Liver (tissue), 8 donors: ENCODE measurements at regions not wholly inside any gene's neighbourhood (a gene's known extent, or its start where the extent isn't known, plus 50 kb on each side); places are given as distances from the start of the nearest gene placed in this dataset.

Source experiments
- DNase-seq: peaks from one replicate; pipeline ENCODE4 v3.0.0-alpha.2; 2017; ENCODE audit warnings: low spot score
- H3K27ac ChIP-seq, 2 donors: one replicate each; pipeline ENCODE4 v1.7.0; 2013; ENCODE audit warnings: inconsistent platforms in 2 of 2, low read length in 2 of 2, control low read depth in 1 of 2, low read depth in 1 of 2, mild to moderate bottlenecking in 1 of 2
- H3K27me3 ChIP-seq, 4 donors: one replicate each; pipeline versions ENCODE4 v1.6.1 to v1.7.0; 2013; ENCODE audit warnings: low read length in 3 of 4, inconsistent platforms in 1 of 4, mild to moderate bottlenecking in 1 of 4, moderate library complexity in 1 of 4; ENCODE audit not compliant: control insufficient read depth in 4 of 4, insufficient read depth in 4 of 4
- H3K36me3 ChIP-seq, 4 donors: one replicate each; pipeline versions ENCODE4 v1.6.1 to v1.7.0; 2013; ENCODE audit warnings: low read length in 3 of 4, mild to moderate bottlenecking in 3 of 4, low read depth in 1 of 4, moderate library complexity in 1 of 4; ENCODE audit not compliant: control insufficient read depth in 4 of 4, insufficient read depth in 3 of 4
- H3K4me1 ChIP-seq, 4 donors: one replicate each; pipeline versions ENCODE4 v1.6.1 to v1.7.0; 2013; ENCODE audit warnings: low read length in 3 of 4, mild to moderate bottlenecking in 3 of 4, moderate library complexity in 1 of 4; ENCODE audit not compliant: control insufficient read depth in 4 of 4, insufficient read depth in 4 of 4
- H3K4me3 ChIP-seq, 3 donors: one replicate each; pipeline versions ENCODE4 v1.6.1 to v1.7.0; 2013; ENCODE audit warnings: low read length in 3 of 3, control low read depth in 1 of 3, low read depth in 1 of 3, mild to moderate bottlenecking in 1 of 3
- H3K9ac ChIP-seq, 2 donors: one replicate each; pipeline ENCODE4 v1.7.0; 2013; ENCODE audit warnings: low read length in 2 of 2, mild to moderate bottlenecking in 2 of 2, moderate library complexity in 2 of 2, control low read depth in 1 of 2, low read depth in 1 of 2
- H3K9me3 ChIP-seq, 4 donors: one replicate each; pipeline versions ENCODE4 v1.6.1 to v1.7.0; 2013; ENCODE audit warnings: low read length in 3 of 4; ENCODE audit not compliant: control insufficient read depth in 4 of 4
- ATF3 ChIP-seq: IDR thresholded peaks from 2 replicates; pipeline ENCODE4 v1.6.1; 2016; ENCODE audit warnings: antibody characterized with exemption
- CTCF ChIP-seq: fragments of 150-350 bp; IDR thresholded peaks from 2 replicates; pipeline ENCODE4 v1.5.1; 2017; ENCODE audit warnings: improper control_type of control experiment, low read depth, low read length; ENCODE audit not compliant: missing input control
- EGR1 ChIP-seq, 2 donors: IDR thresholded peaks; 2 replicates each; pipeline ENCODE4 v1.6.1; 2016 to 2018; ENCODE audit warnings: antibody characterized with exemption in 2 of 2, low read depth in 2 of 2
- FOXA1 ChIP-seq: IDR thresholded peaks from 2 replicates; pipeline ENCODE4 v1.6.1; 2016; ENCODE audit warnings: antibody characterized with exemption
- FOXA2 ChIP-seq: IDR thresholded peaks from 2 replicates; pipeline ENCODE4 v1.6.1; 2016; ENCODE audit warnings: antibody characterized with exemption
- GABPA ChIP-seq, 2 donors: IDR thresholded peaks in 1 of 2; conservative IDR thresholded peaks in 1 of 2; 2 replicates each; pipeline ENCODE4 v1.6.1; 2016; ENCODE audit warnings: antibody characterized with exemption in 2 of 2, mild to moderate bottlenecking in 1 of 2, moderate library complexity in 1 of 2
- HNF4A ChIP-seq, 2 donors: conservative IDR thresholded peaks; 2 replicates each; pipeline ENCODE4 v1.6.1; 2016; ENCODE audit warnings: antibody characterized with exemption in 2 of 2, mild to moderate bottlenecking in 2 of 2
- HNF4G ChIP-seq: IDR thresholded peaks from 2 replicates; pipeline ENCODE4 v1.6.1; 2016; ENCODE audit warnings: antibody characterized with exemption
- JUND ChIP-seq, 2 donors: IDR thresholded peaks; 2 replicates each; pipeline ENCODE4 v1.6.1; 2016; ENCODE audit warnings: antibody characterized with exemption in 2 of 2
- MAX ChIP-seq: IDR thresholded peaks from 2 replicates; pipeline ENCODE4 v1.6.1; 2016; ENCODE audit warnings: antibody characterized with exemption
- NR2F2 ChIP-seq: IDR thresholded peaks from 2 replicates; pipeline ENCODE4 v1.6.1; 2016; ENCODE audit warnings: antibody characterized with exemption
- RAD21 ChIP-seq, 2 donors: IDR thresholded peaks; 2 replicates each; pipeline ENCODE4 v1.6.1; 2016; ENCODE audit warnings: antibody characterized with exemption in 2 of 2, mild to moderate bottlenecking in 2 of 2
- REST ChIP-seq: IDR thresholded peaks from 2 replicates; pipeline ENCODE4 v1.6.1; 2016; ENCODE audit warnings: antibody characterized with exemption, mild to moderate bottlenecking
- RXRA ChIP-seq, 2 donors: IDR thresholded peaks; 2 replicates each; pipeline ENCODE4 v1.6.1; 2017 to 2018; ENCODE audit warnings: antibody characterized with exemption in 2 of 2, mild to moderate bottlenecking in 1 of 2
- SP1 ChIP-seq: IDR thresholded peaks from 2 replicates; pipeline ENCODE4 v1.6.1; 2018; ENCODE audit warnings: antibody characterized with exemption, mild to moderate bottlenecking
- TAF1 ChIP-seq: conservative IDR thresholded peaks from 2 replicates; pipeline ENCODE4 v1.6.1; 2016; ENCODE audit warnings: antibody characterized with exemption, mild to moderate bottlenecking
- YY1 ChIP-seq: IDR thresholded peaks from 2 replicates; pipeline ENCODE4 v1.6.1; 2016; ENCODE audit warnings: antibody characterized with exemption, mild to moderate bottlenecking
- ZBTB33 ChIP-seq: IDR thresholded peaks from 2 replicates; pipeline ENCODE4 v1.6.1; 2016; ENCODE audit warnings: antibody characterized with exemption
- WGBS: extraction: QIAGEN DNeasy Blood & Tissue Kit; methylation state at CpG from one replicate; pipeline ENCODE4 v1.1.7; 2013; 5-methylcytosine and 5-hydroxymethylcytosine counted together
- donor health status: healthy.
- donor health status: healthy.
- donor health status: healthy.
- donor health status: healthy.
- donor health status: healthy.

GRCh38 chr2:111670776-111671175 lies 213.2 kb downstream of the ANAPC1 start (continued):
- no peak for TF ChIP-seq ZBTB33
- TF ChIP-seq FOXA1 = no peak
- TF ChIP-seq YY1 = no peak
- no peak for TF ChIP-seq MAX
- TF ChIP-seq SP1 = no peak
- TF ChIP-seq EGR1 (IDR thresholded peaks at IDR 0.05; ENCODE audit: low read depth in 2 of 2) = no peak
- no peak for TF ChIP-seq JUND (IDR thresholded peaks at IDR 0.05)
- no peak for TF ChIP-seq RAD21 (IDR thresholded peaks at IDR 0.05)
- TF ChIP-seq NR2F2 = no peak

- 58% methylated on average over 15 of the region's 15 CpGs for WGBS
- DNase-seq = peak; percentile 57
- no peaks in the 10 kb centered on the region for H3K27me3 ChIP-seq
These were observed 212.4 kb downstream of the ANAPC1 start for GRCh38 chr2:111671426-111672150.

More at GRCh38 chr2:111671426-111672150, 212.4 kb downstream of the ANAPC1 start:
- Histone ChIP-seq H3K9ac (no peak overlapping the region), H3K4me1 (peaks cover 5 to 11% (median 9%) of the 10 kb centered on the region in 4 donors), H3K36me3 (no peaks in the 10 kb centered on the region), H3K9me3 (no peaks in the 10 kb centered on the region), H3K27ac (peak overlapping the region; percentile 53 to 75), H3K4me3 (no peak overlapping the region)
- TF ChIP-seq FOXA2 = peak; percentile 97
- TF ChIP-seq EGR1 (IDR thresholded peaks at IDR 0.05; ENCODE audit: low read depth in 2 of 2) = no peak
- TF ChIP-seq HNF4G = no peak
- no peak for TF ChIP-seq GABPA (IDR thresholded peaks at IDR 0.05 in 1 of 2, conservative IDR thresholded peaks at IDR 0.05 in 1 of 2)
- peak; percentile 42 to 63 for TF ChIP-seq HNF4A (conservative IDR thresholded peaks at IDR 0.05)
- peak; percentile 92 to 97 for TF ChIP-seq RXRA (IDR thresholded peaks at IDR 0.05)
- TF ChIP-seq RAD21 (IDR thresholded peaks at IDR 0.05) = peak; percentile 54 to 65
- peak; percentile 92 for TF ChIP-seq FOXA1
- TF ChIP-seq JUND (IDR thresholded peaks at IDR 0.05) = peak; percentile 59 to 71
- TF ChIP-seq NR2F2 = peak; percentile 82
- TF ChIP-seq REST = peak; percentile 82
- no peak for TF ChIP-seq CTCF
- no peak for TF ChIP-seq ATF3
- TF ChIP-seq ZBTB33 = peak; percentile 11
- TF ChIP-seq MAX = no peak
- no peak for TF ChIP-seq TAF1
- TF ChIP-seq YY1 = peak; percentile 61
- peak; percentile 93 for TF ChIP-seq SP1
